ENCODE measurements at regions not wholly inside any gene's neighbourhood (a gene's known extent, or its start where the extent isn't known, plus 50 kb on each side); places are given as distances from the start of the nearest gene placed in this dataset.

- no peak for DNase-seq
- Histone ChIP-seq H3K27ac (ENCODE audit: insufficient read length, low read depth, low read length) (no peak overlapping the region), H2BK15ac (ENCODE audit: low read depth, low read length) (no peak overlapping the region), H4K5ac (ENCODE audit: insufficient read length, low read depth, low read length) (no peak overlapping the region), H3T11ph (ENCODE audit: low read length) (no peak overlapping the region), H3K23me2 (ENCODE audit: insufficient read length, low read depth, low read length, poor library complexity, severe bottlenecking) (no peaks in the 10 kb centered on the region), H2AFZ (ENCODE audit: low read length) (no peak overlapping the region), H3K9me3 (ENCODE audit: control insufficient read depth, low read depth, low read length) (no peaks in the 10 kb centered on the region), H3K4ac (ENCODE audit: low read depth, low read length) (no peak overlapping the region), H4K8ac (replicated peaks; ENCODE audit: insufficient read length, low read depth, low read length) (no peak overlapping the region), H3K23ac (ENCODE audit: insufficient read length, low read depth, low read length) (no peak overlapping the region), H3K4me1 (ENCODE audit: insufficient read depth, low read length) (no peaks in the 10 kb centered on the region), H3K79me2 (ENCODE audit: insufficient read depth, low read length) (no peaks in the 10 kb centered on the region), H3K4me2 (ENCODE audit: insufficient read depth, insufficient read length, low read length) (no peak overlapping the region), H3K18ac (ENCODE audit: insufficient read length, low read depth, low read length) (no peak overlapping the region), H4K91ac (ENCODE audit: insufficient read length, low read depth, low read length) (no peak overlapping the region), H2BK12ac (ENCODE audit: insufficient read length, low read depth, low read length) (no peak overlapping the region), H3K56ac (ENCODE audit: insufficient read length, low read depth, low read length) (no peak overlapping the region), H2BK20ac (ENCODE audit: low read depth, low read length, poor library complexity, severe bottlenecking) (no peak overlapping the region), H3K27me3 (ENCODE audit: insufficient read depth, low read length) (no peaks in the 10 kb centered on the region), H2AK5ac (ENCODE audit: insufficient read length, low read length) (no peak overlapping the region), H3K79me1 (ENCODE audit: insufficient read depth, low read depth, low read length, poor library complexity, severe bottlenecking) (no peaks in the 10 kb centered on the region), H3K9ac (ENCODE audit: extremely low read depth, insufficient read length, low read length) (no peak overlapping the region), H2BK5ac (ENCODE audit: insufficient read length, low read length) (no peak overlapping the region), H2BK120ac (ENCODE audit: low read depth, low read length, poor library complexity, severe bottlenecking) (no peak overlapping the region), H4K20me1 (ENCODE audit: control insufficient read depth, insufficient read depth, insufficient read length) (no peaks in the 10 kb centered on the region), H3K14ac (ENCODE audit: insufficient read depth, low read length) (no peak overlapping the region)
- H3K4me3 Mint-ChIP-seq: peak overlapping the region in 1 of 2 experiments; percentile 32; a peak in 1 of 5 replicates
- peaks cover 14% of the 10 kb centered on the region in 2 experiments for H3K4me1 Mint-ChIP-seq
- H3K27me3 Mint-ChIP-seq (ENCODE audit: low read depth): peaks cover 4% of the 10 kb centered on the region
- no peaks in the 10 kb centered on the region; a peak in 2 of 7 replicates for H3K36me3 Mint-ChIP-seq (ENCODE audit: insufficient read depth in 1 of 3, low read depth in 3 of 3)
- H3K27ac Mint-ChIP-seq: peak overlapping the region in 1 of 3 experiments; percentile 89; a peak in 1 of 7 replicates
- no peak for TF ChIP-seq CTCF (conservative IDR thresholded peaks at IDR 0.05)
- peaks cover 0 to 18% of the 10 kb centered on the region in 2 experiments; a peak in 1 of 5 replicates for H3K9me3 Mint-ChIP-seq
- WGBS (ENCODE audit: extremely low coverage, insufficient read length, low lambda C conversion rate): no CpG with 5 or more reads among the region's 15 CpGs
These were observed 68.1 kb upstream of the FOXK1 start for GRCh38 chr7:4613846-4614548.

Measured in H9 (cell line).